SU-DHL-6 (cell line): ENCODE measurements at regions not wholly inside any gene's neighbourhood (a gene's known extent, or its start where the extent isn't known, plus 50 kb on each side); places are given as distances from the start of the nearest gene placed in this dataset.

ENCODE experiments used
- EZH2phosphoT487 ChIP-seq: fragments of 200-600 bp; sonication (generic), shearing (Covaris generic); conservative IDR thresholded peaks from 2 replicates; pipeline ENCODE4 v1.6.1; 2018; ENCODE audit warnings: mild to moderate bottlenecking, antibody characterized with exemption, low read length, moderate library complexity, mixed read lengths
- TF ChIP-seq, protein P1 (sequence below): fragments of 200-600 bp; sonication (generic); IDR thresholded peaks from one replicate; pipeline ENCODE4 v1.5.1; 2017; ENCODE audit warnings: antibody characterized with exemption, mild to moderate bottlenecking, low read length, moderate library complexity; ENCODE audit not compliant: insufficient read depth, poor library complexity, severe bottlenecking

DNA sequence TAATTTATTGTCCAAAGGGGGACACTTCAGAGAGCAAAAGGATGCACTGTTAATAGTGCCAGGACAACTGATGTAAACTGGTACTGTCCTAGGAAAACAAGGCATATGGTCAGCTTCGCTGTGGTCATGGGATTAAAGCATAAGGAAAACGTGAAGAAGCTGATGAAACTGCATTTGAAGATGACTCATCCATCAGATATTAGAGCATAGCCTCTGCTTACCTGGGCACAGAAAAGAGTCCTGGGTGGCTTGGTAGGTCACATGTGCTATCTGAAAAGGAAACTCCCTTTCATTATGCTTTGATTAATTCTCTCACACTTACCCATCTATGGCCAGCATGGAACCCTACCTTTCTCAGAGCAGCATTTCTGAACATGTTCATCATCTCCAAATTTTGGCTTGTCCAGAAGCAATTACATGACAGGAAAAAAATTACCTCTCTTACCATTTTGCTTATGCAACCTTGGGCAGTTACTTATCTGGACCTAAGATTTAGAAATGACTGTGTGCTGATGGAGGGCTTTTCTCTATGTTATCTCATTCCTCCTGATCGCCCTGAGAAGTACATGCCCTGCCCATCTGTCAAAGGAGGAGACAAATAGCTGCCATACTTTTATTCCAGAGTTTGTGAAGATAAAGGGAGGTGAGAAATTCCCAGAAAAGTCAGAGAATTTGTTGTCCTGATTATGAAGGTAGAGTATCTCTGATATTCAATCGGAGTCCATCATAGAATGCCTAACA, 275.3 kb upstream of the SLC14A2 start:
- TF ChIP-seq, protein P1, sequence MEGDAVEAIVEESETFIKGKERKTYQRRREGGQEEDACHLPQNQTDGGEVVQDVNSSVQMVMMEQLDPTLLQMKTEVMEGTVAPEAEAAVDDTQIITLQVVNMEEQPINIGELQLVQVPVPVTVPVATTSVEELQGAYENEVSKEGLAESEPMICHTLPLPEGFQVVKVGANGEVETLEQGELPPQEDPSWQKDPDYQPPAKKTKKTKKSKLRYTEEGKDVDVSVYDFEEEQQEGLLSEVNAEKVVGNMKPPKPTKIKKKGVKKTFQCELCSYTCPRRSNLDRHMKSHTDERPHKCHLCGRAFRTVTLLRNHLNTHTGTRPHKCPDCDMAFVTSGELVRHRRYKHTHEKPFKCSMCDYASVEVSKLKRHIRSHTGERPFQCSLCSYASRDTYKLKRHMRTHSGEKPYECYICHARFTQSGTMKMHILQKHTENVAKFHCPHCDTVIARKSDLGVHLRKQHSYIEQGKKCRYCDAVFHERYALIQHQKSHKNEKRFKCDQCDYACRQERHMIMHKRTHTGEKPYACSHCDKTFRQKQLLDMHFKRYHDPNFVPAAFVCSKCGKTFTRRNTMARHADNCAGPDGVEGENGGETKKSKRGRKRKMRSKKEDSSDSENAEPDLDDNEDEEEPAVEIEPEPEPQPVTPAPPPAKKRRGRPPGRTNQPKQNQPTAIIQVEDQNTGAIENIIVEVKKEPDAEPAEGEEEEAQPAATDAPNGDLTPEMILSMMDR = no peak
- TF ChIP-seq EZH2phosphoT487 = no peak
